GM18511 (cell line): ENCODE measurements at regions not wholly inside any gene's neighbourhood (a gene's known extent, or its start where the extent isn't known, plus 50 kb on each side); places are given as distances from the start of the nearest gene placed in this dataset.
"Not testable (repeated sequence)": the region's sequence is repeated elsewhere in the genome, so short reads cannot be mapped to it uniquely, and the experiment has no call there.

Source experiments
- ATAC-seq: cut with Tn5 transposase; IDR thresholded peaks from one replicate; pipeline ENCODE4 v1.9.1; 2021; ENCODE audit warnings: mild to moderate bottlenecking, moderate library complexity; ENCODE audit not compliant: unreplicated experiment

GRCh38 chr9:2493529-2493928 is 128.1 kb upstream of the VLDLR start:
- ATAC-seq: no peak

GRCh38 chr9:2494562-2494961 is 127.0 kb upstream of the VLDLR start:
- no peak for ATAC-seq

- no peak for ATAC-seq
Measured at GRCh38 chr9:2495221-2496005, 126.2 kb upstream of the VLDLR start.

- ATAC-seq: no peak
Measured at GRCh38 chr9:2496169-2496568, 125.4 kb upstream of the VLDLR start.

GRCh38 chr9:2496934-2497333 is 124.7 kb upstream of the VLDLR start:
- ATAC-seq: no peak

- no peak for ATAC-seq
Measured at GRCh38 chr9:2497666-2498400, 123.8 kb upstream of the VLDLR start.

GRCh38 chr9:2502210-2502609 is 119.4 kb upstream of the VLDLR start:
- ATAC-seq: no peak

- no peak for ATAC-seq
Measured at GRCh38 chr9:2502760-2503159, 118.8 kb upstream of the VLDLR start.

GRCh38 chr9:2506321-2506720 is 115.3 kb upstream of the VLDLR start:
- ATAC-seq: no peak

GRCh38 chr9:2523591-2523990 is 98.0 kb upstream of the VLDLR start:
- no peak for ATAC-seq

GRCh38 chr9:2524601-2525000 is 97.0 kb upstream of the VLDLR start:
- no peak for ATAC-seq

GRCh38 chr9:2525147-2525546 is 96.4 kb upstream of the VLDLR start:
- ATAC-seq: no peak

GRCh38 chr9:2526071-2526828 is 95.3 kb upstream of the VLDLR start:
- no peak for ATAC-seq

- no peak for ATAC-seq
Measured at GRCh38 chr9:2531481-2531880, 90.1 kb upstream of the VLDLR start.

GRCh38 chr9:2536511-2536910 is 85.1 kb upstream of the VLDLR start:
- no peak for ATAC-seq

GRCh38 chr9:2545881-2546490 is 75.6 kb upstream of the VLDLR start:
- no peak for ATAC-seq

- not testable (repeated sequence) for ATAC-seq
Measured at GRCh38 chr9:2555899-2556600, 65.5 kb upstream of the VLDLR start.

GRCh38 chr9:2557693-2558092 is 63.9 kb upstream of the VLDLR start:
- no peak for ATAC-seq

- ATAC-seq: no peak
Measured at GRCh38 chr9:2559192-2560152, 62.1 kb upstream of the VLDLR start.
